Activated naive CD4-positive, alpha-beta T cell treated with anti-CD3 and anti-CD28 coated beads for 36 hours (primary cell): ENCODE measurements at regions not wholly inside any gene's neighbourhood (a gene's known extent, or its start where the extent isn't known, plus 50 kb on each side); places are given as distances from the start of the nearest gene placed in this dataset.

Experiments
- CTCF ChIA-PET: fragments of 350-600 bp; sonication (Branson Sonifier 250); formaldehyde crosslinking; loops from one replicate; lab custom pipeline; 2021; ENCODE audit warnings: antibody characterized with exemption; lab: Charles Lee
- DNase-seq: peaks from one replicate; pipeline ENCODE4 v3.0.0-alpha.2; 2020
- H3K27ac Mint-ChIP-seq: one replicate; pipeline ENCODE4 v1.8.0; 2021; ENCODE audit warnings: mild to moderate bottlenecking, mixed read lengths
- H3K27me3 Mint-ChIP-seq: one replicate; pipeline ENCODE4 v1.8.0; 2021; ENCODE audit warnings: low read depth, mixed read lengths
- H3K36me3 Mint-ChIP-seq: one replicate; pipeline ENCODE4 v1.8.0; 2021; ENCODE audit warnings: low read depth, mixed read lengths
- H3K4me1 Mint-ChIP-seq: one replicate; pipeline ENCODE4 v1.8.0; 2021; ENCODE audit warnings: low read depth, mixed read lengths
- H3K4me3 Mint-ChIP-seq: one replicate; pipeline ENCODE4 v1.8.0; 2021; ENCODE audit warnings: mild to moderate bottlenecking, moderate library complexity, mixed read lengths
- H3K9me3 Mint-ChIP-seq: one replicate; pipeline ENCODE4 v1.8.0; 2021; ENCODE audit warnings: mixed read lengths
- intact Hi-C: fragments of 100-400 bp; cut with micrococcal nuclease; formaldehyde crosslinking; loops from one replicate; pipeline ENCODE4 v1.15.1; 2023

GRCh38 chr2:146080925-146081324 lies 1561.0 kb upstream of the ZEB2 start:
- CTCF ChIA-PET, result no interaction called here
- Mint-ChIP-seq H3K9me3 (peaks cover 10% of the 10 kb centered on the region), H3K27ac (no peak overlapping the region), H3K27me3 (no peaks in the 10 kb centered on the region), H3K36me3 (no peaks in the 10 kb centered on the region), H3K4me3 (no peak overlapping the region), H3K4me1 (no peaks in the 10 kb centered on the region)
- intact Hi-C loops, result no loop called here
- DNase-seq, result no peak

GRCh38 chr2:146079216-146079615 lies 1559.3 kb upstream of the ZEB2 start:
- CTCF ChIA-PET, result interaction anchor here (0.6 to 0.8 kb wide), 2 partner anchors 25 to 819 kb away, joined by 3 to 4 read pairs; no protein-coding TSS in a partner anchor
- H3K27me3 Mint-ChIP-seq, result no peaks in the 10 kb centered on the region
- H3K4me1 Mint-ChIP-seq, result no peaks in the 10 kb centered on the region
- DNase-seq, result no peak
- no peaks in the 10 kb centered on the region for H3K36me3 Mint-ChIP-seq
- no peak overlapping the region for H3K27ac Mint-ChIP-seq
- H3K9me3 Mint-ChIP-seq, result peaks cover 11% of the 10 kb centered on the region
- H3K4me3 Mint-ChIP-seq, result no peak overlapping the region
- intact Hi-C loops, result no loop called here

DNA sequence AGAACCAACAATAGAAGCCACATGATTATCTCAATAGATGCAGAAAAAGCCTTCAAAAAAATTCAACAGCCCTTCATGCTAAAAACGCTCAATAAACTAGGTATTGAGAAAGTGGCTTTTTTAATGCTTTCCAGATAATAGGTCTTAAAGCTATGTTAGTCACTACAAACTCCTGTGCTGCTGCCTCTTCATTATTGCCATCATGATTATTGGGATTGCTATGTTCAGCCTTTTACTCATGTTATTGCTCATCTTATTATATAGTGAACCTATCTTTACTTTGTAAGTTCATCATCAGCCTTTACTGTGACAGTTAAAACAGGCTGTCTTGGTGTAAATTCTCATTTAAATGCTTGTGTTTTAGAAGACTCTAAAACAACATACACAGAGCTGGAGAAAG lies 1557.2 kb upstream of the ZEB2 start:
- no peak overlapping the region for H3K4me3 Mint-ChIP-seq
- no peak for DNase-seq
- intact Hi-C loops, result no loop called here
- no peaks in the 10 kb centered on the region for H3K27me3 Mint-ChIP-seq
- H3K4me1 Mint-ChIP-seq, result no peaks in the 10 kb centered on the region
- peaks cover 10% of the 10 kb centered on the region for H3K9me3 Mint-ChIP-seq
- H3K27ac Mint-ChIP-seq, result no peak overlapping the region
- H3K36me3 Mint-ChIP-seq, result no peaks in the 10 kb centered on the region
- CTCF ChIA-PET, result no interaction called here

DNA sequence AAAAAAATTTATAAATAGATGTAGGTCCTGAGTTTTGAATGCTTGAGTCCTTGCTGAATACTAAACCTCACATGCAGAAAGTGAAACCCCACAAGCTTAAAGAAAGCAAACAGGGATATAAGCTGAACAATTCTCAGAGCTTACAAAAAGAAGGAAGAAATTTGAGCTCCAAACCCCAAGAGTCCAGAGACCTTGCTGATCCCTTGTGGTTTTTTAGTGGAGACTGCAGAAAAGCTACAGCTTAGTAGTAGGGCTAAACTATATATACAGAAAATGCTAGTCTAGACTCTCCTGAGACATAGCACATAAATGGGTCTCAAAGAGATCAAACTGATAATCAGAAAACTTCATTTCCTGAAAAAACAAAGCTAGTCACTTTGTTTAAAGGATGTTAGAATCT lies 1548.1 kb upstream of the ZEB2 start:
- H3K27me3 Mint-ChIP-seq, result no peaks in the 10 kb centered on the region
- peaks cover 6% of the 10 kb centered on the region for H3K9me3 Mint-ChIP-seq
- no peak overlapping the region for H3K4me3 Mint-ChIP-seq
- DNase-seq, result no peak
- no peak overlapping the region for H3K27ac Mint-ChIP-seq
- CTCF ChIA-PET, result interaction anchor here (0.6 kb wide), 1 partner anchor 66 kb away, joined by 3 read pairs; no protein-coding TSS in a partner anchor
- H3K36me3 Mint-ChIP-seq, result no peaks in the 10 kb centered on the region
- intact Hi-C loops, result no loop called here
- H3K4me1 Mint-ChIP-seq, result no peaks in the 10 kb centered on the region

- intact Hi-C loops, result no loop called here
- Mint-ChIP-seq H3K4me1 (no peaks in the 10 kb centered on the region), H3K9me3 (no peaks in the 10 kb centered on the region), H3K36me3 (no peaks in the 10 kb centered on the region), H3K27ac (no peak overlapping the region), H3K4me3 (no peak overlapping the region), H3K27me3 (no peaks in the 10 kb centered on the region)
- DNase-seq, result no peak
- CTCF ChIA-PET, result no interaction called here
Measured at GRCh38 chr2:146048141-146048540, 1528.2 kb upstream of the ZEB2 start.

DNA sequence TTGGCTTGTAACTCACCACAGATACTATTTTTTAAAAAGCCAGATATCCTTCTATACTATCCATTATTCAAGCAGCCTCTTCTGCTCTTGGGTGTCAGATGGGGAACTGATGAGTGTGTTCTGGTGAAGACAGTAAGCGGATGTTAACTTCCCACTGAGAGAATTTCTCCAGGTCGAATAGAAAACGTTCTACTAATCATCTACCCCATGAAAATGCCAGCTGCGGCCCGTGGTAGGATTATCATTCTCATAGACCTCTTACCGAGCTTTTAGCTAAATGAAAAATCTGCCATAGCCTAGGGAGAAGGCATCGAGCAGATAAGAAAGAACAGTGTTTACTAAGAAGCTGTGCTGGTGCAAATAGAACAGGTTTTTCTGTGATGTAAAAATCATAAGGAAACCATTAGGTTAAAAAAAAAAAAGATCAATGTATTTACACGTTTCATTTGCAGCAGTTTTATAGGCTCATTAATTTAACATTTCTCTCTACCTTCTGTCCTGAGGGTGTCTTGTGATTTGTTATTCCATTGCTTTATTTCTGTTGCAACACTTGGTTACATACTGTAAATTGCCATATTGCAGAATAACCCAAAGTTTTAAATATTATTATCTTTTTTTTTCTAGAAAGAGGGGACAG lies 1521.5 kb upstream of the ZEB2 start:
- peaks cover 1% of the 10 kb centered on the region for H3K9me3 Mint-ChIP-seq
- no peak for DNase-seq
- no peaks in the 10 kb centered on the region for H3K36me3 Mint-ChIP-seq
- H3K27ac Mint-ChIP-seq, result no peak overlapping the region
- no peak overlapping the region for H3K4me3 Mint-ChIP-seq
- intact Hi-C loops, result no loop called here
- H3K4me1 Mint-ChIP-seq, result no peaks in the 10 kb centered on the region
- CTCF ChIA-PET, result no interaction called here
- no peaks in the 10 kb centered on the region for H3K27me3 Mint-ChIP-seq

- Mint-ChIP-seq H3K36me3 (no peaks in the 10 kb centered on the region), H3K4me3 (no peak overlapping the region), H3K9me3 (peaks cover 1% of the 10 kb centered on the region), H3K4me1 (no peaks in the 10 kb centered on the region), H3K27ac (no peak overlapping the region), H3K27me3 (no peaks in the 10 kb centered on the region)
- CTCF ChIA-PET, result no interaction called here
- DNase-seq, result no peak
- intact Hi-C loops, result no loop called here
Measured at GRCh38 chr2:146040051-146040450, 1520.1 kb upstream of the ZEB2 start.

DNA sequence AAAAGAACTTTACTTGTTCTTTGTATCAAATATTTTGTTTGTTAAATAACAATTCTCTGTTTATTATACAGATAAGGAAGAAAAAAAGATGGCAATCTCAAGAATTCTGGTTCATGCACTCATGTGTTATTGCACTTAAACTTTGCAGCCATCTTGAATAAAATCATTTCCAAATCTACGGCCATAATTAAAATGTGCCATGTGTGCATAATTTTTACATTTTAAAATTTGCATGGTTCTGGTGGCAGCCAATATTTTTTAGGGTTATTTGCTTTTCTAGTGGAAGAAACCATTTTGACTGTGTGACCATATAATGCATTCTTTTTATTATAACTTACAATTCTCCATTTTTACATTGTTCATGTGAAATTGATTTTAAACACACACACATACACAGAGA lies 1518.1 kb upstream of the ZEB2 start:
- CTCF ChIA-PET, result no interaction called here
- Mint-ChIP-seq H3K27me3 (no peaks in the 10 kb centered on the region), H3K36me3 (no peaks in the 10 kb centered on the region)

DNA sequence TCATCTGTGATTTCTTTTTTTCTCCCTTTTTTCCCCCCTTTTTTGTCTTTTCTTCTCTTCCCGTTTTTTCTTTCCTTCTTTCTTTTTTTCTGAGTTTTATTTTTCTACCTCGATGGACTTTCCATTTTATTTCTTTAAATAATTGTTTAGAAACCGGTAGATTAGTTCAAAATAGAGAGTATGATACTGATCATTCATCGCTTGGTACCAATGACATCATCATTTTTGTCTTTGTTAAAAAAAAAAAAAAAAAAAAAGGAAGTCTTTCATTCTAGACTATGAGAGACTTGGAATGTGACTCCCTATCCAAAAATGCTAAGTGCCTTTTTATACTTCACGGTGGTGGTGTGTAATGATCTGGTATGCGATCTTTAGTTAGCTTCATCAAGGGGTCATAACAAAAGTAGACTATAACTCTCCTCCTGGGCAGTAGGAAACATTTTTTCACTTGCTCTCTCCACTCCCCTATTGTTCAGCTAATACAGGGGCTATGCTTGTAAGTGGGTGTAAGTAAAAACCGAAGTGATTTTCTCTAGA lies 1517.5 kb upstream of the ZEB2 start:
- Mint-ChIP-seq H3K36me3 (no peaks in the 10 kb centered on the region), H3K27ac (no peak overlapping the region), H3K4me1 (no peaks in the 10 kb centered on the region), H3K9me3 (peaks cover 1% of the 10 kb centered on the region), H3K4me3 (no peak overlapping the region), H3K27me3 (no peaks in the 10 kb centered on the region)
- DNase-seq, result no peak
- intact Hi-C loops, result no loop called here
- CTCF ChIA-PET, result no interaction called here

More for the DNA sequence above, 1518.1 kb upstream of the ZEB2 start:
- no peaks in the 10 kb centered on the region for H3K4me1 Mint-ChIP-seq
- intact Hi-C loops, result no loop called here
- no peak overlapping the region for H3K27ac Mint-ChIP-seq
- no peak for DNase-seq
- H3K4me3 Mint-ChIP-seq, result no peak overlapping the region
- peaks cover 1% of the 10 kb centered on the region for H3K9me3 Mint-ChIP-seq

DNA sequence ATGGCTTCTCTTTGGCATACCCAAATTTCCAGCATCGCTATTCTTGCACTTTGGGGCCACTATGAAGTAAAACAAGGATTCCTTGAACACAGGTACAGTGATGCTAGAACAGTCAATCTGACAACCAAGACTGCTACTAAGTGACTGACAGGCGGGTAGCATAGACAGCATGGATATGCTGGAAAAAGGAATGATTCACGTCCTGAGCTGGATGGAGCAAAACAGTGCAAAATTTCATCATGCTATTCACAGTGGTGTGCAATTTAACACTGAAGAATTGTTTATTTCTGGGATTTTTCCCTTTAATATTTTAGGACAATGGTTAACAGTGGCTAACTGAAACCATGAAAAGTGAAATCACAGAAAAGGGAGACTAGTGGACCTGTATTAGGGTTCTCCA lies 1511.2 kb upstream of the ZEB2 start:
- intact Hi-C loops, result no loop called here
- no peak overlapping the region for H3K27ac Mint-ChIP-seq
- no peak overlapping the region for H3K4me3 Mint-ChIP-seq
- DNase-seq, result no peak
- H3K4me1 Mint-ChIP-seq, result no peaks in the 10 kb centered on the region
- CTCF ChIA-PET, result no interaction called here
- H3K27me3 Mint-ChIP-seq, result no peaks in the 10 kb centered on the region
- H3K36me3 Mint-ChIP-seq, result no peaks in the 10 kb centered on the region
- H3K9me3 Mint-ChIP-seq, result no peaks in the 10 kb centered on the region

DNA sequence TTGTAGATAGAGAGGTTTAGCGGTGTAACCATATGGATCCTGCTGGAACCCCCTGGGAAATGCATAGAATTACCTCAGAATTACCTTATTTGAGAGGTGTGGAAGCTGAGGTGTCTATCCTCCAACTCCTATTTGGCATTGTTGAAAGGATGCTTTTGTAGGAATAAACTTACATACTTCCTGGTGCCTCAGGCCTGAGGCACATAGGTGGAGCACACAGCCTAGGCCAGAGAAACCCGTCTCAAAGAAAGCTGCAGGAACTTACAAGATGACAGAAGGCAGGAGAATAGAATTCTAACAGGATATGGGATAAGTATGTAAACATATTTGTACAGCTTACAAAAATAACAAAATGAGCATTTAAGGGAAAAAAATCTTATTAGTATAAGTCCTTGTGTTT lies 1507.2 kb upstream of the ZEB2 start:
- CTCF ChIA-PET, result no interaction called here
- Mint-ChIP-seq H3K9me3 (no peaks in the 10 kb centered on the region), H3K4me3 (no peak overlapping the region), H3K36me3 (no peaks in the 10 kb centered on the region), H3K4me1 (no peaks in the 10 kb centered on the region), H3K27ac (no peak overlapping the region), H3K27me3 (no peaks in the 10 kb centered on the region)
- intact Hi-C loops, result no loop called here
- no peak for DNase-seq

DNA sequence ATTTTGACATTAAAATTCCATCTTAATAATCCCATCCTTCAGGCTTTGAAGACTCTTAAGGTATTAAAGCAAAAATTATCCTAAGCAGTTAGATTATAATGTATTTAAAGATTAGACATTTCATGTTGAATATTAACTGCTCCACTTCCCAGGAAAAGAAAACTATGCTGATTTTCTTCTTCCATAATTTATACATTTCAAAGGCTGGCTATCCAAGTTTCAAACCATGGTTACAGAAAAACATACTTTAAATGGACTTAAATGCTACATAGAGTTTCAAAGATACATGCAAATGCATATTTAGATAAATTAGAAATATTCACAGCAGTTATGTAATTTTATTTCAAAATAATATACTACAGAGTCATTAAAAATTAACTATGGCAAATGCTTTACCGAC lies 1505.6 kb upstream of the ZEB2 start:
- no peaks in the 10 kb centered on the region for H3K36me3 Mint-ChIP-seq
- CTCF ChIA-PET, result no interaction called here
- no peak for DNase-seq

GRCh38 chr2:146024212-146024743 lies 1504.4 kb upstream of the ZEB2 start:
- Mint-ChIP-seq H3K4me3 (no peak overlapping the region), H3K36me3 (no peaks in the 10 kb centered on the region), H3K4me1 (no peaks in the 10 kb centered on the region), H3K9me3 (no peaks in the 10 kb centered on the region), H3K27ac (no peak overlapping the region), H3K27me3 (no peaks in the 10 kb centered on the region)
- intact Hi-C loops, result no loop called here
- CTCF ChIA-PET, result no interaction called here
- DNase-seq, result no peak

More for the DNA sequence above, 1505.6 kb upstream of the ZEB2 start:
- intact Hi-C loops, result no loop called here
- Mint-ChIP-seq H3K27me3 (no peaks in the 10 kb centered on the region), H3K4me3 (no peak overlapping the region), H3K9me3 (no peaks in the 10 kb centered on the region), H3K27ac (no peak overlapping the region), H3K4me1 (no peaks in the 10 kb centered on the region)
